ENCODE measurements at regions not wholly inside any gene's neighbourhood (a gene's known extent, or its start where the extent isn't known, plus 50 kb on each side); places are given as distances from the start of the nearest gene placed in this dataset.

DNA sequence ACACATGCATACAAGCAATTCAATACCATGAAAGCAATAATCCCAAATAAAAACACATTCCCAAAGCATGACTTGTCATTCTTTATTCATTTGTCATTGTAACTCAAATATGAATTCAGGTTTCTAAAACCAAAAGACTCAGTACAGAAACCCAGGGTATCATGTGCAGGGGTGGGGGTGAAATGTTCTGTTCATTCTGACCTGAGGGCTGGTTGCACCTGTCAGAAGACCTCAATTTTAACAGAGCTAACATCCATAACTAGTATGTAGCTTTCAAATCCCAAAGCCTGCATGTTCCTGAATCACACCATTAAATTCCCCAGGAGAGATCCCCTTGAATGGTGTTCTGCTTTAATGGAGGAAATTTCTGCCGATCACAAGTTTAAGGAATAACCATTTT lies 738.7 kb downstream of the MCTP2 start:
- H3F3A ChIP-seq (ENCODE audit: insufficient read depth, low read length) = no peaks in the 10 kb centered on the region
- H2AFZ ChIP-seq (ENCODE audit: low read length) = no peak overlapping the region
- H3K9ac ChIP-seq (ENCODE audit: low read length) = no peak overlapping the region
- H3K4me1 ChIP-seq (ENCODE audit: insufficient read depth, low read length, severe bottlenecking) = no peaks in the 10 kb centered on the region
- no peak overlapping the region for H3K4me2 ChIP-seq (ENCODE audit: low read length)
- TF ChIP-seq EZH2 (IDR thresholded peaks at IDR 0.05; ENCODE audit: borderline replicate concordance, low read length) = no peak
- no peak for TF ChIP-seq CTCF (IDR thresholded peaks at IDR 0.05; ENCODE audit: low read length)
- H3K27me3 ChIP-seq (ENCODE audit: insufficient read depth, low read length) = no peaks in the 10 kb centered on the region
- H3K4me3 ChIP-seq (ENCODE audit: low read depth, low read length, poor library complexity, severe bottlenecking) = no peak overlapping the region
- no peaks in the 10 kb centered on the region for H3K36me3 ChIP-seq (ENCODE audit: insufficient read depth, low read length)
- H3K27ac ChIP-seq (ENCODE audit: low read depth, low read length, poor library complexity, severe bottlenecking) = no peak overlapping the region
- no peaks in the 10 kb centered on the region for H3K9me3 ChIP-seq (ENCODE audit: low read length)
- no peaks in the 10 kb centered on the region for H3K9me2 ChIP-seq (ENCODE audit: low read depth, low read length)
- H4K20me1 ChIP-seq (ENCODE audit: insufficient read depth, low read length) = no peaks in the 10 kb centered on the region
- no peaks in the 10 kb centered on the region for H3K79me2 ChIP-seq (ENCODE audit: insufficient read depth, low read length)

DNA sequence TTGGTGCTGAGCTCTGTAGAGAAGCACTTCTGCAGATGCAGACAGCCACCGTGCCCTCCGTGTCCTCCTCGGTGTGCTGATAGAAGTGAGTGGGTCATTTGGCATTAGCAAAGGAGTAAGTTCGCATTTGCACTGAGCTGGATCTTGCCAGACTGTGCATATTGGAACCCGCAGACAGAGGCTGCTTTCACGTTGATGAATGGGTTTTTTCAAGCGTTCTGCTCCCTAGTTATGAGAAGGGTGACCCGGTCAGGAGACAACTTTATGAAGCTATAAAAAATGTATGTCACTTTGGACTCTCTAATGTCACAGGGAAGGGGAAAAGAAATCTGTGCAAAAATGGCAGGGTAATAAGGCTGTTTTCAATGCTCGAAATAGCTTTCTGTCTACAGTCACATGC lies 739.4 kb downstream of the MCTP2 start:
- no peaks in the 10 kb centered on the region for H4K20me1 ChIP-seq (ENCODE audit: insufficient read depth, low read length)
- H2AFZ ChIP-seq (ENCODE audit: low read length) = no peak overlapping the region
- no peaks in the 10 kb centered on the region for H3K79me2 ChIP-seq (ENCODE audit: insufficient read depth, low read length)
- H3K4me2 ChIP-seq (ENCODE audit: low read length) = no peak overlapping the region
- no peaks in the 10 kb centered on the region for H3F3A ChIP-seq (ENCODE audit: insufficient read depth, low read length)
- H3K27me3 ChIP-seq (ENCODE audit: insufficient read depth, low read length) = no peaks in the 10 kb centered on the region
- TF ChIP-seq EZH2 (IDR thresholded peaks at IDR 0.05; ENCODE audit: borderline replicate concordance, low read length) = no peak
- TF ChIP-seq CTCF (IDR thresholded peaks at IDR 0.05; ENCODE audit: low read length) = no peak
- H3K4me1 ChIP-seq (ENCODE audit: insufficient read depth, low read length, severe bottlenecking) = no peaks in the 10 kb centered on the region
- H3K36me3 ChIP-seq (ENCODE audit: insufficient read depth, low read length) = no peaks in the 10 kb centered on the region
- no peak overlapping the region for H3K9ac ChIP-seq (ENCODE audit: low read length)
- H3K9me2 ChIP-seq (ENCODE audit: low read depth, low read length) = no peaks in the 10 kb centered on the region
- no peak overlapping the region for H3K27ac ChIP-seq (ENCODE audit: low read depth, low read length, poor library complexity, severe bottlenecking)
- no peak overlapping the region for H3K4me3 ChIP-seq (ENCODE audit: low read depth, low read length, poor library complexity, severe bottlenecking)
- no peaks in the 10 kb centered on the region for H3K9me3 ChIP-seq (ENCODE audit: low read length)

DNA sequence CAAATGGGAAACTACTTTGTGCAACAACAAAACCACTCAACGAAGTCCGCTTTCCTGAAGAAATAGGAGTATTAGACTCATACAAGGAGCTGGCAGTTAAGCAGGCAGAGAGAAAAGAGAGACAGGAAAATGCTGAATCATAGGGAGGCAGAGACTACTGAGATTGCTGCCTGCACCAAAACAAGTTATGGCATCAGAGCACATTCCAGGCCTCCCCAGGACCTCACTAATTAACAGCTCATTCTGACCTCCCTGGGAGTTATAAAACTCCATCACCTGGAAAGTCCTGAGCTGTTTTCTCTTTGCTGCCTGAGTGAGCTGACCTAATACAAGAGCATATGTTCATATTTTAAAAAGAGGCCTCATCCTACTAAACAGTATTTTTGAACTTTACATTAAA lies 741.0 kb downstream of the MCTP2 start:
- H3K4me3 ChIP-seq (ENCODE audit: low read depth, low read length, poor library complexity, severe bottlenecking) = no peak overlapping the region
- H3K27me3 ChIP-seq (ENCODE audit: insufficient read depth, low read length) = no peaks in the 10 kb centered on the region
- no peak overlapping the region for H3K4me2 ChIP-seq (ENCODE audit: low read length)
- H3K9ac ChIP-seq (ENCODE audit: low read length) = no peak overlapping the region
- no peaks in the 10 kb centered on the region for H3K9me2 ChIP-seq (ENCODE audit: low read depth, low read length)
- H3K79me2 ChIP-seq (ENCODE audit: insufficient read depth, low read length) = no peaks in the 10 kb centered on the region
- no peaks in the 10 kb centered on the region for H3K9me3 ChIP-seq (ENCODE audit: low read length)
- no peaks in the 10 kb centered on the region for H3F3A ChIP-seq (ENCODE audit: insufficient read depth, low read length)
- H2AFZ ChIP-seq (ENCODE audit: low read length) = no peak overlapping the region
- TF ChIP-seq EZH2 (IDR thresholded peaks at IDR 0.05; ENCODE audit: borderline replicate concordance, low read length) (no peak), CTCF (IDR thresholded peaks at IDR 0.05; ENCODE audit: low read length) (no peak)
- H4K20me1 ChIP-seq (ENCODE audit: insufficient read depth, low read length) = no peaks in the 10 kb centered on the region
- no peaks in the 10 kb centered on the region for H3K36me3 ChIP-seq (ENCODE audit: insufficient read depth, low read length)
- no peak overlapping the region for H3K27ac ChIP-seq (ENCODE audit: low read depth, low read length, poor library complexity, severe bottlenecking)
- no peaks in the 10 kb centered on the region for H3K4me1 ChIP-seq (ENCODE audit: insufficient read depth, low read length, severe bottlenecking)
